Endodermal cell (in vitro differentiated cells): ENCODE measurements at regions not wholly inside any gene's neighbourhood (a gene's known extent, or its start where the extent isn't known, plus 50 kb on each side); places are given as distances from the start of the nearest gene placed in this dataset.

Source experiments
- DNase-seq: peaks from one replicate; pipeline ENCODE4 v3.0.0-alpha.2; 2017
- H3K27ac ChIP-seq: 2 replicates; pipeline ENCODE4 v1.5.1; 2013; ENCODE audit warnings: mild to moderate bottlenecking, low read depth, low read length, moderate library complexity
- H3K27me3 ChIP-seq: 2 replicates; pipeline ENCODE4 v1.6.1; 2013; ENCODE audit warnings: mild to moderate bottlenecking, low read length, moderate library complexity; ENCODE audit not compliant: insufficient read depth, control insufficient read depth, poor library complexity, severe bottlenecking
- H3K36me3 ChIP-seq: 2 replicates; pipeline ENCODE4 v1.7.0; 2013; ENCODE audit warnings: mild to moderate bottlenecking, low read length, moderate library complexity; ENCODE audit not compliant: control insufficient read depth, insufficient read depth
- H3K4me1 ChIP-seq: one replicate; pipeline ENCODE4 v1.7.0; 2013; ENCODE audit warnings: low read length; ENCODE audit not compliant: control insufficient read depth, insufficient read depth
- H3K4me3 ChIP-seq: 2 replicates; pipeline ENCODE4 v1.5.1; 2013; ENCODE audit warnings: mild to moderate bottlenecking, low read length, moderate library complexity
- H3K9ac ChIP-seq: 2 replicates; pipeline ENCODE4 v1.6.1; 2013; ENCODE audit warnings: mild to moderate bottlenecking, low read length, moderate library complexity; ENCODE audit not compliant: poor library complexity, severe bottlenecking; ENCODE audit errors: extremely low read depth
- H3K9me3 ChIP-seq: 2 replicates; pipeline ENCODE4 v1.6.1; 2013; ENCODE audit warnings: mild to moderate bottlenecking, low read length, moderate library complexity; ENCODE audit not compliant: control insufficient read depth
- H3K27ac Mint-ChIP-seq: 2 replicates; pipeline ENCODE4 v1.8.0; 2020; ENCODE audit warnings: mixed read lengths
- H3K27me3 Mint-ChIP-seq: 2 replicates; pipeline ENCODE4 v1.8.0; 2021; ENCODE audit warnings: mild to moderate bottlenecking, mixed read lengths; ENCODE audit not compliant: insufficient read depth
- H3K36me3 Mint-ChIP-seq: 2 replicates; pipeline ENCODE4 v1.8.0; 2020; ENCODE audit warnings: low read depth, mixed read lengths
- H3K4me1 Mint-ChIP-seq: 2 replicates; pipeline ENCODE4 v1.8.0; 2020; ENCODE audit warnings: mixed read lengths
- H3K4me3 Mint-ChIP-seq: 2 replicates; pipeline ENCODE4 v1.8.0; 2020; ENCODE audit warnings: mild to moderate bottlenecking, moderate library complexity, mixed read lengths
- H3K9me3 Mint-ChIP-seq: 2 replicates; pipeline ENCODE4 v1.8.0; 2020; ENCODE audit warnings: mild to moderate bottlenecking, mixed read lengths
- WGBS, 2 experiments: methylation state at CpG; one replicate each; pipeline versions ENCODE4 v1.1.5 to v1.1.7; 2013; ENCODE audit warnings: missing lambda C conversion rate in 2 of 2, mixed read lengths in 1 of 2; ENCODE audit not compliant: insufficient coverage in 1 of 2, insufficient read length in 1 of 2; 5-methylcytosine and 5-hydroxymethylcytosine counted together
- TF ChIP-seq, protein P1 (sequence below): fragments of 200-600 bp; sonication (generic); conservative IDR thresholded peaks from 2 replicates; pipeline ENCODE4 v1.5.0; 2021; ENCODE audit warnings: antibody characterized with exemption, mild to moderate bottlenecking

DNA sequence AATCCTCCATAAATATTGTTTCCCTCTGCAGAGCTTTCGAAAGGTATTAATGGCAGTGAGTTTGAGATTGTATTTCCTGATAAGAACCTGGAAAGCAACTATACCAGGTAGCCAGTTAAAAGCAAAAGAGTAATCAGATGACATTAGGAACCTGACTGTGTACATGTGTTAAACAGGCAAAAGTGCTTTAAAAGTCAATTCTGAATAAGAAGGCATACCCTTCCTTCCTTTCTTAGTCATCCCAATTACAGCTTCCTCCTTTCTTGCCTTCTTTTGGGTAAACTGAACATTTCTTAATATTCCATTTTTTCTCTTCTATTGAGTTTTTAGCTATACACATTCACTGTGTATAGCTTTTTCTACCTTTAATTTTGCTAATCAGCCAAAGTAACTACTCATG, 144.7 kb downstream of the ZNF281 start:
- Mint-ChIP-seq H3K4me3 (no peak overlapping the region), H3K4me1 (no peaks in the 10 kb centered on the region), H3K36me3 (no peaks in the 10 kb centered on the region), H3K27me3 (peaks cover 2% of the 10 kb centered on the region), H3K9me3 (no peaks in the 10 kb centered on the region), H3K27ac (no peak overlapping the region)
- H3K9me3 ChIP-seq: no peaks in the 10 kb centered on the region
- H3K36me3 ChIP-seq: no peaks in the 10 kb centered on the region
- H3K27me3 ChIP-seq: no peaks in the 10 kb centered on the region
- WGBS, 2 experiments: 95% methylated on average over 1 of the region's 1 CpG; no CpG with 5 or more reads in 1 of the 2 experiments
- H3K9ac ChIP-seq: no peak overlapping the region
- no peak overlapping the region for H3K27ac ChIP-seq
- H3K4me1 ChIP-seq: no peaks in the 10 kb centered on the region
- TF ChIP-seq, protein P1, sequence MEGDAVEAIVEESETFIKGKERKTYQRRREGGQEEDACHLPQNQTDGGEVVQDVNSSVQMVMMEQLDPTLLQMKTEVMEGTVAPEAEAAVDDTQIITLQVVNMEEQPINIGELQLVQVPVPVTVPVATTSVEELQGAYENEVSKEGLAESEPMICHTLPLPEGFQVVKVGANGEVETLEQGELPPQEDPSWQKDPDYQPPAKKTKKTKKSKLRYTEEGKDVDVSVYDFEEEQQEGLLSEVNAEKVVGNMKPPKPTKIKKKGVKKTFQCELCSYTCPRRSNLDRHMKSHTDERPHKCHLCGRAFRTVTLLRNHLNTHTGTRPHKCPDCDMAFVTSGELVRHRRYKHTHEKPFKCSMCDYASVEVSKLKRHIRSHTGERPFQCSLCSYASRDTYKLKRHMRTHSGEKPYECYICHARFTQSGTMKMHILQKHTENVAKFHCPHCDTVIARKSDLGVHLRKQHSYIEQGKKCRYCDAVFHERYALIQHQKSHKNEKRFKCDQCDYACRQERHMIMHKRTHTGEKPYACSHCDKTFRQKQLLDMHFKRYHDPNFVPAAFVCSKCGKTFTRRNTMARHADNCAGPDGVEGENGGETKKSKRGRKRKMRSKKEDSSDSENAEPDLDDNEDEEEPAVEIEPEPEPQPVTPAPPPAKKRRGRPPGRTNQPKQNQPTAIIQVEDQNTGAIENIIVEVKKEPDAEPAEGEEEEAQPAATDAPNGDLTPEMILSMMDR: no peak
- no peak overlapping the region for H3K4me3 ChIP-seq
- DNase-seq: no peak

DNA sequence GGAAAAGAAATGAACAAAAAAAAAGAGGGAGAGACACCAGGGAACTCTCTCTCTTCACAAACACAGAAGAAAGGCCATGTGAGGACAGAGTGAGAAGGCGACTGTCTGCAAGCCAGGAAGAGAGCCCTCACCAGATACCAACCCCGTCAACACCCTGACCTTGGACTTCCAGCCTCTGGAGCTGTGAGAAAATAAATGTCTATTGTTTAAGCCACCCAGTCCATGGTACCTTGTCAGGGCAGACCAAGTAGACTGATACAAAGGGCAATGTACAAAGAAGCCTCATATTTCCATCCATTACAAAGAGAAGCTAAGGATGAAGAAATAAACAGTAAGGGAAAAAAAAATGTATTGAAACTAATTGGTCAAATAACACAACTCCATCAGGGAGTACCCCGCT, 146.6 kb downstream of the ZNF281 start:
- no peaks in the 10 kb centered on the region for H3K9me3 ChIP-seq
- Mint-ChIP-seq H3K9me3 (no peaks in the 10 kb centered on the region), H3K36me3 (no peaks in the 10 kb centered on the region), H3K27ac (no peak overlapping the region), H3K27me3 (no peaks in the 10 kb centered on the region), H3K4me3 (no peak overlapping the region), H3K4me1 (peaks cover 3% of the 10 kb centered on the region)
- no peak overlapping the region for H3K9ac ChIP-seq
- H3K4me3 ChIP-seq: no peak overlapping the region
- no peaks in the 10 kb centered on the region for H3K36me3 ChIP-seq
- H3K27ac ChIP-seq: no peak overlapping the region
- no peak for DNase-seq
- WGBS, 2 experiments: 95 to 100% methylated on average over 1 to 3 of the region's 3 CpGs
- H3K4me1 ChIP-seq: no peaks in the 10 kb centered on the region
- TF ChIP-seq, protein P1: no peak
- H3K27me3 ChIP-seq: no peaks in the 10 kb centered on the region

DNA sequence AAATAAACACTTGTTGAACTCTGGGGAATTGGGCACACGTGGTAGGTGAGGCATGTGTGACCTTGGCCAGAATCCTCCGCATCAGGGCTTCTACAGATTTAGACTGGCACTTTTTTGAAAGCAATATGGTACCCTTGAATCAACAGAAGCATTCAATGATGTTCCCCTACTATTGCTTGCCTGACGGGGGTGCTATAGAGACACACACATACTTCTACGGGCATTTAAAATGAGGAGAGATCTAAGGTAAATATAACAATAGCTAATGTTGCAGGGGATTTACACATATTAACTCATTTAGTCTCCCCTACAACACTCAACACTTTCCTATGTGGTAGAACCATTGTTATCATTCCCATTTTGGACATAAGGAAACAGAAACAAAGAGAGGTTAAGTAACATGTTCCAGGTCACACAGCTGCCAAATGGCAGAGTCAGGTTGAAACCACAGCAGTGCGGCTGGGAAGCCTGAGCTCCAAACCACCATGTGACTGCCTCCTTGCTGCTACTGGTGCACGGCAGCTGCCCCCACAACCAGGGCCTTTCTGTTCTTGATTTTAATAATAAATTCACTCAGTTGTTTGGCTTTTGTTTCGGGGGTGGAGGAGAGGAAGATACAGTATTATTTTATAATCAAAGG, 147.4 kb downstream of the ZNF281 start:
- no peaks in the 10 kb centered on the region for H3K36me3 Mint-ChIP-seq
- TF ChIP-seq, protein P1: peak; percentile 63
- H3K4me3 Mint-ChIP-seq: no peak overlapping the region
- Histone ChIP-seq H3K9ac (no peak overlapping the region), H3K27me3 (no peaks in the 10 kb centered on the region), H3K4me1 (no peaks in the 10 kb centered on the region), H3K9me3 (no peaks in the 10 kb centered on the region), H3K36me3 (no peaks in the 10 kb centered on the region), H3K4me3 (no peak overlapping the region), H3K27ac (no peak overlapping the region)
- no peaks in the 10 kb centered on the region for H3K9me3 Mint-ChIP-seq
- no peak overlapping the region for H3K27ac Mint-ChIP-seq
- WGBS, 2 experiments: 91 to 94% methylated on average over 3 to 7 of the region's 7 CpGs
- no peaks in the 10 kb centered on the region for H3K27me3 Mint-ChIP-seq
- H3K4me1 Mint-ChIP-seq: peaks cover 3% of the 10 kb centered on the region
- no peak for DNase-seq
